H4 (cell line): ENCODE measurements at regions not wholly inside any gene's neighbourhood (a gene's known extent, or its start where the extent isn't known, plus 50 kb on each side); places are given as distances from the start of the nearest gene placed in this dataset.

Experiments
- DNase-seq: peaks from one replicate; pipeline ENCODE4 v3.0.0-alpha.2; 2015; ENCODE audit warnings: low spot score

GRCh38 chr5:133769842-133770241 is 157.5 kb upstream of the FSTL4 start:
- no peak for DNase-seq

- no peak for DNase-seq
Measured at GRCh38 chr5:133763744-133764143, 151.4 kb upstream of the FSTL4 start.

GRCh38 chr5:133761632-133762031 is 149.3 kb upstream of the FSTL4 start:
- no peak for DNase-seq

- no peak for DNase-seq
Measured at GRCh38 chr5:133760532-133760931, 148.2 kb upstream of the FSTL4 start.

GRCh38 chr5:133758641-133759040 is 146.3 kb upstream of the FSTL4 start:
- no peak for DNase-seq

GRCh38 chr5:133757396-133757945 is 145.1 kb upstream of the FSTL4 start:
- DNase-seq, result no peak

- no peak for DNase-seq
Measured at GRCh38 chr5:133756756-133757155, 144.4 kb upstream of the FSTL4 start.

GRCh38 chr5:133756036-133756435 is 143.7 kb upstream of the FSTL4 start:
- no peak for DNase-seq

- peak; percentile 48 for DNase-seq
Measured at GRCh38 chr5:133754575-133755169, 142.3 kb upstream of the FSTL4 start.

GRCh38 chr5:133753856-133754255 is 141.5 kb upstream of the FSTL4 start:
- no peak for DNase-seq

GRCh38 chr5:133751846-133752245 is 139.5 kb upstream of the FSTL4 start:
- no peak for DNase-seq

- no peak for DNase-seq
Measured at GRCh38 chr5:133751421-133751820, 139.1 kb upstream of the FSTL4 start.

GRCh38 chr5:133750856-133751255 is 138.5 kb upstream of the FSTL4 start:
- DNase-seq, result no peak

- DNase-seq, result no peak
Measured at GRCh38 chr5:133750356-133750755, 138.0 kb upstream of the FSTL4 start.

- no peak for DNase-seq
Measured at GRCh38 chr5:133749331-133749985, 137.1 kb upstream of the FSTL4 start.

GRCh38 chr5:133746834-133747233 is 134.5 kb upstream of the FSTL4 start:
- DNase-seq, result peak; percentile 30

GRCh38 chr5:133744960-133745308 is 132.6 kb upstream of the FSTL4 start:
- DNase-seq, result no peak

- no peak for DNase-seq
Measured at GRCh38 chr5:133744051-133744959, 132.0 kb upstream of the FSTL4 start.

- DNase-seq, result no peak
Measured at GRCh38 chr5:133742431-133742988, 130.2 kb upstream of the FSTL4 start.

GRCh38 chr5:133741818-133742355 is 129.5 kb upstream of the FSTL4 start:
- no peak for DNase-seq

- DNase-seq, result no peak
Measured at GRCh38 chr5:133741396-133741795, 129.1 kb upstream of the FSTL4 start.

GRCh38 chr5:133739181-133739780 is 126.9 kb upstream of the FSTL4 start:
- DNase-seq, result no peak
